GM12891 (cell line): ENCODE measurements at regions not wholly inside any gene's neighbourhood (a gene's known extent, or its start where the extent isn't known, plus 50 kb on each side); places are given as distances from the start of the nearest gene placed in this dataset.

Experiments
- PAX5 ChIP-seq: IDR thresholded peaks from 2 replicates; pipeline ENCODE4 v1.6.1; 2011; ENCODE audit warnings: low read length, moderate library complexity, mild to moderate bottlenecking; ENCODE audit not compliant: insufficient read depth, severe bottlenecking
- POLR2A ChIP-seq: IDR thresholded peaks from 2 replicates; pipeline ENCODE4 v1.6.1; 2011; ENCODE audit warnings: low read depth, low read length, control low read depth
- POLR2AphosphoS5 ChIP-seq: IDR thresholded peaks from 2 replicates; pipeline ENCODE4 v1.6.1; 2011; ENCODE audit warnings: low read depth, low read length, control low read depth
- POU2F2 ChIP-seq: IDR thresholded peaks from 2 replicates; pipeline ENCODE4 v1.6.1; 2011; ENCODE audit warnings: low read depth, mild to moderate bottlenecking, control low read depth, low read length, moderate library complexity
- SPI1 ChIP-seq: IDR thresholded peaks from 2 replicates; pipeline ENCODE4 v1.6.1; 2011; ENCODE audit warnings: low read depth, low read length, control low read depth
- TAF1 ChIP-seq: IDR thresholded peaks from 2 replicates; pipeline ENCODE4 v1.6.1; 2011; ENCODE audit warnings: low read depth, low read length, control low read depth

GRCh38 chr1:204744107-204744779 is 58.7 kb upstream of the LRRN2 start:
- TF ChIP-seq SPI1 (no peak), POLR2A (no peak), POLR2AphosphoS5 (no peak), TAF1 (no peak), POU2F2 (no peak), PAX5 (no peak)
